Tongue (tissue), 1 donor: ENCODE measurements at regions not wholly inside any gene's neighbourhood (a gene's known extent, or its start where the extent isn't known, plus 50 kb on each side); places are given as distances from the start of the nearest gene placed in this dataset.
A peak's percentile ranks its signal among the peaks of the same experiment; 100 is the strongest.
"Not testable (repeated sequence)": the region's sequence is repeated elsewhere in the genome, so short reads cannot be mapped to it uniquely, and the experiment has no call there.

Experiments used
- DNase-seq: peaks from one replicate; pipeline ENCODE4 v3.0.0-alpha.2; 2015

GRCh38 chr3:5840056-5840455 lies 652.5 kb downstream of the EDEM1 start:
- DNase-seq: no peak

DNA sequence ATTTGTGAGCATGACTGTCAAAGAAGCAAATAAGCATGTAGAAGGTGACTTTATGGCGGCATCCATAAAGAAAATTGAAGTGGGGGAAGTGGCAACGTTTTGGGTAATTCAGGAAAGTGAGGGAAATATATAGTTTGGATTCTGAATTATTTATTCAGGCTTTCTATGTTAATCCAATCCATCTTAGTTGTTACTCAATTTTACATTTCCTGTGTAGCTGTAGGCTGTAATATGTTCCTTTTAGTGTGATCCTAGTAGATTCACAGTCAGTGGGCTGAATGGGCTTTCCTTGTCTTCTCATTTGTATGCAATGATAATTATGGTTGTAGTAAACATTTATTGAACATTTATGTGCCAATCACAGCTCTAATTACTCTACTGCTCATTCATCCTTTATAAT lies 654.1 kb downstream of the EDEM1 start:
- no peak for DNase-seq

DNA sequence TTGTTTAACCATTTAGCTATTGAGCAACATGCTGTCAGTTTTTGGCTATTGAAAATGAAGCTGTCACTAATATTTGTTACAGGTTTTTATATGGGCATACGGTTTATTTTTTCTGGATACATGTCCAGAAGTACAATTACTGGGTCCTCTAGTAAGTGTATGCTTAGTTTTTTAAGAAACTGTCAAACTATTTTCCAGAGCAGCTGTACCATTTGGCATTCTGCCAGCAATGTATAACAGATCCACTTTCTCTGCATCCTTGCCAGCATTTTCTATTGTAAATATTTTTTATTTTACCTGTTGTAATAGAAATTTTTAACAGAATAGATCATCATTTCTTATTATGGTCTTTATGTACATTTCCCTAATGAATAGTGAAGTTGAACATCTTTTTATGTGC lies 658.8 kb downstream of the EDEM1 start:
- peak; percentile 69 for DNase-seq

DNA sequence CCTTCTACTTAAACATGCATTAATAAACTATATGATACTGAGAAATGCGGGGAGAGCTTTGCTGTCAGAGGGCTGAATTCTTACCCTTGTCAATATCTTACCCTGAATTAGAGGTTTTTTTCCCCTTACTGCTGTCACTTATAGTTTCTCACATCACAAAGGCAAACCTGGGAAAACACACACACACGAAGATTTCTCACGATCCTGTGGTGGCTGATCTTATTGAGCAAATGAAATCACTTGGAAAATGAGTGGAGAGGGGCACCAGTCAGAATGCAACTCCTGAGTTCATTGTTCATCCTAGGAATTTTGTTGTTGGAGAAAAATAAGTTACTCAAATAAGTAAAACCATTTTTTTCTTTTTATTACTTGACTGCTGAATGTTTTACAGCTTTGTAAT lies 673.6 kb downstream of the EDEM1 start:
- DNase-seq: no peak

DNA sequence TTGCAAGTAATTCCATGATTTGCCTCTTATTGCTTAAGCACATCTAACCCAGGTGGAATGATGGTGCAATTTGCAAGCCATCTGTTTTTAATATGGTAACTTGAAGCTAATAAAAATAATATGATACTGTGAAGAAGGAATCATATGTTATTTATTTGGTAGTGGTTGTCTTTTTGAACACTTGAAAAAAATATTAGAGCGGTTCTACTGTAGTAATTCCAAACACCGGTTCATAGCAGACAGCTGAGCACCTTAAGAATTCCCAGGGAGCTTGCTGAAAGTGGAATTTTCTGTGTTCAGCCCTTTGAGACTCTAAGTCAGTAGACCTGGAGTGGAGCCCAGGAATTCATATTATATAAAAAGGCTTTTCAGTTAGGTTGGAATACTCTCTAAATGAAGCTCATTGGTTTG lies 687.4 kb downstream of the EDEM1 start:
- peak; percentile 65 for DNase-seq

DNA sequence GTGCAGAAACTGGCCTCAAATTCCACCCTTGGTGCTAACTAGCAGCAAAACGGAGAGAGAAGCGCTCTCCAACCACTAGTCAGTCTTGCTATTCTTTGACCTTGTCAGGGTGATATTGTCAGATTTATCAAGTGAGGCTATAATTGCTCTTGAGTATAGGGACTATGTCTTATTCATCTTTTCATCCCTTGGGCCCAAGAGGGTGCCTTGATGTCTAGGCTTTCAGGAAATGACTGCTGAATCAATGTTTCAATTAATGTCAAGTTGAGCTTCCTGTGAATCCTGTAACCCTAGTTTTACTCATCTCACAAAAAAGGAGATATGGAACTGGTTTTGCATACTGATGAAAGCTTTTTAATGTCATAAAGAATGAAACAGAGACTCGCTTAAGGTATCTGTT lies 701.3 kb downstream of the EDEM1 start:
- DNase-seq: no peak

DNA sequence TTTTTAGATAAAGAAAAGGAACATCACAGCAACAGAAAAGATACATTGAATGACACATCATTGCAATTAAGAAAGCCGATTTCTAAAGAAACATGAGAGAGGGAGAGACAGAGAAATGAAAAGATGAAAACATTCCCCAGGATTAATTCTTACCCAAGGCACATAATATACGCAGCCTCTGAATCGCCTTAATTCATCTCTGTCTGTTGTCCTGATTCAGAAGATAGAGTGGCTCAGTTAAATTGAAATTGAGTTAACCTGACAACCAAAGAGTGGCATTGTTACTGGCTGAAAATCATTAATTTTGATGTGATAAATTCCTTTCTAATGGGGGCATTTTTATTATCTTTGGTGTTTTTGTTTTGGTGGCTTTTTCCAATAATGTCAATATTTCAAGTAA lies 701.9 kb downstream of the EDEM1 start:
- no peak for DNase-seq

DNA sequence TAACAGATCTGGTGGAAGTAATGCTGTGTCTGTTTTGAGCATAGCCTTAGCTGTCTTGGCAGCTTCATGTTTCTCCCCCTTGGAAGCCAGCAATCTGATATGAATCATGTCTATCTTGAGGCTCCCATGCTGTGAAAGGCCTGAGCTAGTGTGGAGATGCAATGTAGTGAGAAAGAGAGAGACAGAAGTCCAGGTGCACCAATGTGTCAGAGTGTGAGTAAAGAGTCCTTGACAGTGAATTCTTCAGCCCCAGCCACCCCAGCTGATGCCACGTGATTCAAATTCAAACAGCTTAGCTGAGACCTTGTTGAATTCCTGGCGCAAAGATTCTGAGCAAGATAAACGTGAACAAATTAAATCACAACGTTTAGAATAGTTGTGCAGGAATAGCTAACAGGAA lies 704.2 kb downstream of the EDEM1 start:
- DNase-seq: peak; percentile 31

DNA sequence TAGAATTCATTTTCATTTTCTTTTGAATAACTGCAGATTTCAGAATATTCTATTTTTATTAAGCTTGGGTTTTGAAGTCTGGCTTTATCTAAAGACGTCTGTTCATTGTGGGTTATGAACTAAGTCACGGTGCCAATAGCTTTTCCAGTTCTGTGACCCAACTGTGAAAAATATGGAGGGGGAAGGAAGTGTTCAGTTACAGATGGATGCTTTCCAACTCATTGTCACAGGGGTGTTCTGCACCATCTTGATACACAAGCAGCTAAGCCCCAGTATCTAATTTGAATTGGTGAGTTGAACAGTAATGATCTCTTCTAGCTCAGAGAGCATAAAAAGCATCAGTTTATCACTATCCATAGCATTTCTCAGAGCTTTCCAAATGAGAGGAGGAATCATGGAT lies 710.6 kb downstream of the EDEM1 start:
- no peak for DNase-seq

- DNase-seq: no peak
Measured at GRCh38 chr3:5899014-5899761, 711.7 kb downstream of the EDEM1 start.

DNA sequence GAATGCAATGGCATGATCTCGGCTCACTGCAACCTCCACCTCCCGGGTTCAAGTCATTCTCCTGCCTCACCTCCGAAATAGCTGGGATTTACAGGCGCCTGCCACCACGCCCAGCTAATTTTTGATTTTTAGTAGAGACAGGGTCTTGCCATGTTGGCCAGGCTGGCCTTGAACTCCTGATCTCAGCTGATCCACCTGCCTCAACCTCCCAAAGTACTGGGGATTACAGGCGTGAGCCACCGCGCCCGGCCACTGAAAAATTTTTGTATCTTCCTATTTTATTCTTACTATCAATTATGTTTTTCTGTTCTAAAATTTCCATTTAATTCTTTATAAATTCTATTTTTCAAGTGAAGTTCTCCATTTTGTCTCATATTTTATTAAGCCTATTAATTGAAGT lies 730.4 kb downstream of the EDEM1 start:
- no peak for DNase-seq

DNA sequence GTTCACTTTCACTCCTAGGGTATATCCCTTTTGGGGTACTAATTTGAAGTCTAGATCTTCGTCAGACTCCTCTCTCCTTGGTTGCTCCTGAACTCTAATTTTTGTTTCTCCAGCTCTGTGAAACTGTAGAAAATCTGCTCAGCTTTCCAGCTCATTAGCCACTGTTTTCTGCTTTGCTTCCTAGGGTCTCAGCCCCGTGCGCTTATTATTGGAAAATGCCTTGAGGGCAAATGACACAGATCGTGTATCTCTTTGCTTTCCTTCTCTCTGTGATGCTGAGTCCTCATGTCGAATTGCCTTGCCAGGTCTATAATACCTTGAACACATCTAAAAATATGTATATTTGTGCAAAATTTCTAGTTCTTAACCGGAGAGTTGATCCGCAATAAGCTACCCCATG lies 731.1 kb downstream of the EDEM1 start:
- DNase-seq: no peak

DNA sequence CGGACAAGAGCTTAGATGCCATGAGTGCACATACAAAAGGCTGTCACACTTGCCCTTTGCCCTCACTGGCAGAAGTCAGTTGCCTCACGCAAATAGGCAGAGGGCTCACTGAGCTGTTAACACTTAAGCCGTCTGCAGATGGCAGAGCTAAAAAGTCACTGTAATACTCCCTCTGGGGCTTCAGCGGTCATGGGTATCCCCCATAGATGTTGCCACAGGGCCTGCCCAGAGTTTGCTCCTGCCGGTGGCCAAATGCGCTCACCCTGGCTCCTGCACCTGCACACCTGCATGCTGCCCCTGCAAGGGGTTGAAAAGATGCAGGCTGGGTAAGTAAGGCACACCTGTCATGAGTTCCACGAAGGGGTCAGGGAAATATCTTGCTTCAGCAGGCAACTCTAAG lies 741.5 kb downstream of the EDEM1 start:
- no peak for DNase-seq

DNA sequence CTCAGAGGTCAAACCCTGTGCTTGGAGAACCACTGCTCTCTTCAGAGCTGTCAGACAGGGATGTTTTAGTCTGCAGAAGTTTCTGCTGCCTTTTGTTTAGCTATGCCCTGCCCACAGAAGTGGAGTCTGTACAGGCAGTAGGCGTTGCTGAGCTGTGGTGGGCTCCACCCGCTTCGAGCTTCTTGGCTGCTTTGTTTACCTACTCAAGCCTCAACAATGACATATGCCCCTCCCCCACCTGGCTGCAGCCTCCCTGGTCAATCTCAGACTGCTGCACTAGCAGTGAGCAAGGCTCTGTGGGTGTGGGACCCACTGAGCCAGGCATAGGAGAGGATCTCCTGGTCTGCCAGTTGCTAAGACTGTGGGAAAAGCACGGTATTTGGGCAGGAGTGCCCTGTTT lies 756.6 kb downstream of the EDEM1 start:
- DNase-seq: not testable (repeated sequence)

GRCh38 chr3:5948084-5948483 lies 760.6 kb downstream of the EDEM1 start:
- no peak for DNase-seq

GRCh38 chr3:5951026-5951425 lies 763.5 kb downstream of the EDEM1 start:
- DNase-seq: no peak

GRCh38 chr3:5972586-5972985 lies 785.1 kb downstream of the EDEM1 start:
- DNase-seq: peak; percentile 8

GRCh38 chr3:5974630-5975322 lies 787.3 kb downstream of the EDEM1 start:
- DNase-seq: no peak

- no peak for DNase-seq
Measured at GRCh38 chr3:5977331-5977730, 789.8 kb downstream of the EDEM1 start.

- DNase-seq: no peak
Measured at GRCh38 chr3:5980475-5980874, 793.0 kb downstream of the EDEM1 start.

DNA sequence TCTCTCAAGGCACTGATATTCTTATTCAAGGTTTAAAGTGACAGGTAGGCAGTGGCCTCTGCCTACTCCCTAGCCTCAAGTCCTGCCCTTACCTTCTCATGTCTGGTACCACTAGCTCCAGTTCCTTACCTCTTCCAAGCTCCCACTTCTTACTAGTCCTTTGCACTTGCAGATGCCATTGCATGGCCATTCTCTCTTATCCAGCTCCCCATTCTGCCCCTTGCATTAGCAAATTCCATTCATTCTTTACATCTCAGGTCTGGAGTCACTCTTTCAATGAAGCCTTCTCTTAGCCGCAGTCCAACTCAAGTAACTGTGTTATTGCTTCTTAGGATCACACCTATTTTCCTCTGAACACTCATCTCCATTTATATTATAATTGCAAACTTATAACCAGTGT lies 807.1 kb downstream of the EDEM1 start:
- DNase-seq: no peak

- no peak for DNase-seq
Measured at GRCh38 chr3:6018456-6018855, 830.9 kb downstream of the EDEM1 start.

GRCh38 chr3:6022621-6023020 lies 835.1 kb downstream of the EDEM1 start:
- no peak for DNase-seq

GRCh38 chr3:6025032-6025431 lies 835.9 kb upstream of the GRM7 start:
- no peak for DNase-seq
